GM10266 (cell line): ENCODE measurements at regions not wholly inside any gene's neighbourhood (a gene's known extent, or its start where the extent isn't known, plus 50 kb on each side); places are given as distances from the start of the nearest gene placed in this dataset.

Experiments
- DNase-seq: peaks from one replicate; pipeline ENCODE4 v3.0.0; 2012; ENCODE audit errors: extremely low spot score
- TF ChIP-seq, protein P1 (sequence below): IDR thresholded peaks from 2 replicates; pipeline ENCODE4 v1.5.1; 2012; ENCODE audit warnings: mild to moderate bottlenecking, low read depth; ENCODE audit not compliant: control insufficient read depth, insufficient read depth; ENCODE audit errors: missing control alignments

DNA sequence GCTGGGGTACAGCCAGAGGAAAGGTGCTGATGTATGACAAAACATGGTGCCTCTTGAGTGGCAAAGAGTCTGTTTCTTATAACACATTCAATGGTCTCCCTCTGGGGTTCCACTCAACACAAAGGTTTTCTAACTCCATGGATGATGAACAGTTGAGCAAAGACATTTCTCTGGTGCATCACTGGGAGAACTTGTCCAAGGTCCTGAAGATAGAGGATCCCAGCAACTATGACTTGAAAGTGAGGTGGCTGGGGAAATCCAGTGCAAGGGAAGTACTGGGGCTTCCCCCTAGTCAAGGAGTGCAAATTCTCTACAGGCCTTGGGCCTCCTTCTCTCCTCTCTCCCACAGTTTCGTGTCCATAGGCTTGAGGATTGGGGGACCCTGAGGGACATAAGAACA lies 431.1 kb downstream of the WDR72 start:
- no peak for DNase-seq
- TF ChIP-seq, protein P1, sequence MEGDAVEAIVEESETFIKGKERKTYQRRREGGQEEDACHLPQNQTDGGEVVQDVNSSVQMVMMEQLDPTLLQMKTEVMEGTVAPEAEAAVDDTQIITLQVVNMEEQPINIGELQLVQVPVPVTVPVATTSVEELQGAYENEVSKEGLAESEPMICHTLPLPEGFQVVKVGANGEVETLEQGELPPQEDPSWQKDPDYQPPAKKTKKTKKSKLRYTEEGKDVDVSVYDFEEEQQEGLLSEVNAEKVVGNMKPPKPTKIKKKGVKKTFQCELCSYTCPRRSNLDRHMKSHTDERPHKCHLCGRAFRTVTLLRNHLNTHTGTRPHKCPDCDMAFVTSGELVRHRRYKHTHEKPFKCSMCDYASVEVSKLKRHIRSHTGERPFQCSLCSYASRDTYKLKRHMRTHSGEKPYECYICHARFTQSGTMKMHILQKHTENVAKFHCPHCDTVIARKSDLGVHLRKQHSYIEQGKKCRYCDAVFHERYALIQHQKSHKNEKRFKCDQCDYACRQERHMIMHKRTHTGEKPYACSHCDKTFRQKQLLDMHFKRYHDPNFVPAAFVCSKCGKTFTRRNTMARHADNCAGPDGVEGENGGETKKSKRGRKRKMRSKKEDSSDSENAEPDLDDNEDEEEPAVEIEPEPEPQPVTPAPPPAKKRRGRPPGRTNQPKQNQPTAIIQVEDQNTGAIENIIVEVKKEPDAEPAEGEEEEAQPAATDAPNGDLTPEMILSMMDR = no peak

DNA sequence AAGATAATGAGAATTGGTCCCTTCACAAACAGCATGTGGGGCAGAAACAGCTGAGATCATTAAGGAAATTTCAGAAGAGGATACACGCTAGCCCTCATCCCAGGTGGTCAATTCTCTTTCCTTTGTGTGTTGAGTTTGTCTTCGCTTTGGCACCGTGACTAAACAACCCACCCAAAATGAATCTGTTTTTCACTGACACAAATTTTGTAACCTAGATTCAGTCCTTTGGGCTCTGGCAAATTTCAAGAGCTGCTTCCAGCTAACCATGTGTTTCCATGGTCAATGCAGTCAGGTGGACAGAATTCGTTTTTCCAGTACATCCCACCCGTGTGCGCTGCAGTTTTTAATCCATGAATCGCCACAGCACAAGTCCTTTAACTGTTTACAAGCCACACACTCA lies 435.4 kb downstream of the WDR72 start:
- DNase-seq = no peak
- TF ChIP-seq, protein P1 = no peak

DNA sequence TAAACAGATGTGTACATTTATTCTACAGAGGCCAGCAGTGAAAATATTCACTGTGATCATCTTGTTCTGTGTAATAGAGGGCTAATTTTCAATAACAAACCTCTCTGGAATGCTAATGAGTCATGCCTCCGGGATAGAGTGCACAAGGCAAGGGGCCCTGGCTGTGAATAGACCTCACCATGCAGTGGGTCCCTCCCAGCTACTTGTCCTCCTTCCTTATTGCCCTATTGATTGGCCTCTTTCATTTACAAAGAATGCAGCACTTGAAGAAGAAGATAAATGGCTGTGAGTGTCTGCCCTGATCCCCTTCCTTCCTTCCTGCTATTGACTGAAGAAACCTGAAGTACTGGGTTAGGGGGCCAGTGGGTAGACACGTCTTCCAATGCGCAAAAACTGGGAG lies 436.3 kb downstream of the WDR72 start:
- TF ChIP-seq, protein P1 = no peak
- no peak for DNase-seq

DNA sequence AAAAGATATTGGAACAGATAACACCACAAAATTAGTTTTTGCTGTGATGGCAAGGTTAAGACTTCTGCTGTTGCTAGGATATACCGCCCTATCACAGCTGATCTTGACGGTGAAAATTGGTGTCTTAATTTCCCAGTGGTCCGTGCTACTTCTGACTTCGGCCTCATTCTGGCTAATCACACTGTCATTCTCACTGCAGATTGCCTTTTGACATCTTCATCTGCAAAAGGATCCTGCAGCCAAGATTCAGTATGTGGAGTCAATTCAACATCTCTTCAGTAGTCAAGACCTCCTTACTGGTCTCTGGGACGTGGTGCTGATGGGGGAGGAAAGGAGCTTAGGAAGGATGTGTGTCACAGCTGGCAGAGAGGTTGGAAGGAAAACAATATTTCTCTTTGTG lies 438.6 kb downstream of the WDR72 start:
- TF ChIP-seq, protein P1 = no peak
- DNase-seq = no peak

DNA sequence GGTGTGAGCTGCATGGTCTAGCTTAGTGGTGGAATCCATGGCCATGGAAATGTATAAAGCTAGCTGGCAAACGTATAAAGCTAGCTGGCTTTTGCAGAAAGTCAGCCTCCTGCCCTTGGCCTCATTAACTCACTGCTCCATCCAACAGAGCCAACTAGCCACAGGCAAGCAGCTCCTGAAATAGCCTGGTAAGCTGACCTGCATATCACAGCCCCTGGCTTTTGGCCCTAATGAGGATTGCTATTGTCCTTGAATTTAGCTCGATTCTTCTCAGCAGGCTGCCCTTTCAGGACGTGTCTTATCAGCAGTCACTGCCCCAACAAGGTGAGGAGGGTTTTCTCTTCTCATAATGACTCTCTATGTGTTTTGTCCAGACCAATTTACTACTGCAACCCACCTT lies 446.8 kb downstream of the WDR72 start:
- no peak for DNase-seq
- TF ChIP-seq, protein P1 = no peak

DNA sequence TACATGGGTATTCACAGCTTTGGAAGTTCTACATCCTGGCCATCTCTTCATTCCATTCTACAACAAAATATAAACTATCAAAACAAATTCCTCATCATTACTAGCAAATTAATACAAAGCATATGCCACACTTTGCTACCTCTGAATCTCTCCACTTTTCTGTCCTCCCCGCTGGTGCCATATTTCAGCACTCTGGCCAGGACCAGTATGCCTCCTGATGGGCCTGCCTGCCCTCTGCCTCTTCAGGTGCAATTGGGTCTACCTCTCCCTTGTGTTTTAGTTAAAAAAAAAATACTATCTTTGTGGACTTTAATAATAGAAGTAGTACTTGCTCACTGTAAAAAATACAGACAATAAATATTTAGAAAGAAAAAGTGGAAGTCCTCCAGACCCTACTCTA lies 448.8 kb downstream of the WDR72 start:
- no peak for DNase-seq
- TF ChIP-seq, protein P1 = no peak

DNA sequence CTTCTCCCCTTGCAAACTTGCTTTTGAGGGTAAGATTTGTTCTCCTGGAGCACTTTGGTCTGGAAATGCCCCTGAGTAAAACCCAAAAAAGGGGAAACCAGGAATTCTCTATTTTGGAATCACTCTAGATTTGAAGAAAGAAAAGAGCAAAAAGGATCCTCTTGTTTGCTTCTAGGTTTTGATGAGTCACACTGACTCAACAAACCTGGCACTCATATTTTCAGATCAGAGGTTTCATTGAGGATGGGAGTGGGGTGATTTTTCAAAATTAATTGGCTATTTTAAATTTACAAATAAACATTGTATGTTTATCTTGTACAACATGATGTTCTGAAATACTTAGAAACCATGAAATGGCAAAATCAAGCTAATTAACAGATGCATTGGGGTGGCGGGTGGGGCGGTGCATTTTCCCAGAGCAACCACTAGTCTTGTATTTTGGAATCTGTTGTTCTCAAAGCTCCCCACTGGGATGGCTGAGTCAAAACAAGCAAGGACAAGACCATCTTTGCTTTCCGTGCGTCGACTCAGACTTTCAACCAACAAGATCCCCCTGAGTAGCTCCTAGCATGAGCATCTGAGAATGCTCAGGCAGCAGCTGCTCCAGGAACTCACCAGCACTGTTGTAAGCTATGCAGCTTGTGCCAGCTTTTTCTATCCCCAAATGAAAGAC lies 451.4 kb downstream of the WDR72 start:
- DNase-seq = no peak
- TF ChIP-seq, protein P1 = no peak
